HCT116 (cell line): ENCODE measurements at regions not wholly inside any gene's neighbourhood (a gene's known extent, or its start where the extent isn't known, plus 50 kb on each side); places are given as distances from the start of the nearest gene placed in this dataset.

Experiments
- CTCF ChIP-seq, 3 experiments: fragments of 200-600 bp in 1 of 3; sonication (generic) in 1 of 3; IDR thresholded peaks in 2 of 3; conservative IDR thresholded peaks in 1 of 3; 2 replicates each; pipeline ENCODE4 v1.5.1; 2012 to 2017; ENCODE audit warnings: low read depth in 2 of 3, low read length in 2 of 3, antibody characterized with exemption in 1 of 3, borderline replicate concordance in 1 of 3, control low read depth in 1 of 3, mild to moderate bottlenecking in 1 of 3, mixed read lengths in 1 of 3, mixed run types in 1 of 3, moderate library complexity in 1 of 3; ENCODE audit not compliant: insufficient read depth in 1 of 3
- EZH2 ChIP-seq: fragments of 200-600 bp; sonication (generic); IDR thresholded peaks from 2 replicates; pipeline ENCODE4 v1.6.1; 2017; ENCODE audit warnings: antibody characterized with exemption, mixed run types
- POLR2AphosphoS5 ChIP-seq: IDR thresholded peaks from 2 replicates; pipeline ENCODE4 v1.6.1; 2011; ENCODE audit warnings: mild to moderate bottlenecking, low read depth, low read length, moderate library complexity
- ZFX ChIP-seq: fragments of 450-650 bp; IDR thresholded peaks from 2 replicates; pipeline ENCODE4 v1.6.1; 2017

GRCh38 chr12:83244001-83244400 is 557.3 kb downstream of the TMTC2 start:
- TF ChIP-seq ZFX (no peak), CTCF (IDR thresholded peaks at IDR 0.05 in 2 of 3, conservative IDR thresholded peaks at IDR 0.05 in 1 of 3; ENCODE audit: borderline replicate concordance in 1 of 3, insufficient read depth in 1 of 3, low read depth in 2 of 3, low read length in 2 of 3) (no peak), POLR2AphosphoS5 (no peak), EZH2 (no peak)
